ENCODE measurements at regions not wholly inside any gene's neighbourhood (a gene's known extent, or its start where the extent isn't known, plus 50 kb on each side); places are given as distances from the start of the nearest gene placed in this dataset.
"Not testable (repeated sequence)": the region's sequence is repeated elsewhere in the genome, so short reads cannot be mapped to it uniquely, and the experiment has no call there.

GRCh38 chr14:55848964-55849363 lies 269.0 kb downstream of the KTN1 start:
- no peak for DNase-seq

- DNase-seq: no peak
These were observed 268.4 kb upstream of the PELI2 start for GRCh38 chr14:55849833-55850232.

DNA sequence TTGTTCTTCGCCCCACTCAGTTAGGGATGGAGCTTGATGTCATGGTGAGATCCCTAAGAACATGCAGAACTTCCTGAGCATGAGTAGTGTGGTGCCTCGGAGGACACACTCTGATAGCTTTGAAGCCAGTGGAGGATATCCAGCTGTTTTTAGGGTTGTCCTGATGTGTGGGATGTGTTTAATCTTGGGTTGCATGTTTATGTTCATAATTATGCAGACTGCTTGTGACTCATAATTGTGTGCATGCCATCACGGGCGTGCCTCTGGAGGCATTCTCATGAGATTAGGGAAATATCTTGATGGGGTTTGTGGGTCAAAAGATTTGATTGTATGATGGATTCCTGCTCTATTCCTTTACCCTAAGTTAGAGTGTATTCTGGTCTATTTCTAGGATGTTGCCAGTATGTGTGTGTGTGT lies 267.4 kb upstream of the PELI2 start:
- DNase-seq: no peak

DNA sequence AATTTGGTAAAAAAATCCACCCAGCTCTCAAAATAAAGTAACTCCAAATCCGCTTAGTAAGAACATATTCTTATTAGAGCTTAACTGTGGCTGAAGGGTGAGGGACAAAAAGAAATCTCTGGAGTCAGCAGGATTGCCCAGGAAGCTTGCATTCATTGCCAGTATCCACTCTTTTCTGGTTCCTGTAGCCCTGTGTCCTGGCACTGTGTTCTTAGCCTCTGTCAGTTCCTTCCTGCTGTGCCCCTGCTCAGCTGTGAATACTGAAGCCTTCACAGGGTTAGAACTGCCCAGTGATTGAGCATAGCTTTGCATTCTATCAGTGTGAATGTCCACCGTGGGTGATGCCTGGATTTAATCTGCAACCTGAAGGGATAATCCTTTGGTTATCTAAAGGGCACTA lies 266.9 kb upstream of the PELI2 start:
- DNase-seq: no peak

- no peak for DNase-seq
These were observed 266.2 kb upstream of the PELI2 start for GRCh38 chr14:55851961-55852360.

GRCh38 chr14:55855751-55856150 lies 262.5 kb upstream of the PELI2 start:
- DNase-seq: no peak

DNA sequence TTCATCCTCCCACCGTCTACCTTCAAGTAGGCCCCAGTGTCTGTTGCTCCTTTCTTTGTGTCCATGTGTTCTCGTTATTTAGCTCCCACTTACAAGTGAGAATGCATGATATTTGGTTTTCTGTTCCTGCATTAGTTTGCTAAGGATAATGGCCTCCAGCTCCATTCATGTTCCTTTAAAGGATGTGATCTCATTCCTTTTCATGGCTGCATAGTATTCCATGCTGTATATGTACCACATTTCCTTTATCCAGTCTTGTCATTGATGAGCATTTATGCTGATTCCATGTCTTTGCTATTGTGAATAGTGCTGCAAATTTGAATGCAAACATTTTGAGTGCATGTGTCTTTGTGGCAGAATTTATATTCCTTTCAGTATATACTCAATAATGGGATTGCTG lies 259.6 kb upstream of the PELI2 start:
- no peak for DNase-seq

DNA sequence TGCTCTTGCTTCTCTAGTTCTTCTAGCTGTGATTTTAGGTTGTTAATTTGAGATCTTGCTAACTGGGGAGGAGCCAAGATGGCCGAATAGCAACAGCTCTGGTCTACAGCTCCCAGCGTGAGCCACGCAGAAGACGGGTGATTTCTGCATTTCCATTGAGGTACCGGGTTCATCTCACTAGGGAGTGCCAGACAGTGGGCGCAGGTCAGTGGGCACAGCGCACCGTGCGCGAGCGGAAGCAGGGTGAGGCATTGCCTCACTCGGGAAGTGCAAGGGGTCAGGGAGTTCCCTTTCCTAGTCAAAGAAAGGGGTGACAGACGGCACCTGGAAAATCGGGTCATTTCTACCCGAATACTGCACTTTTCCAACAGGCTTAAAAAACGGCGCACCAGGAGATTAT lies 256.6 kb upstream of the PELI2 start:
- not testable (repeated sequence) for DNase-seq

DNA sequence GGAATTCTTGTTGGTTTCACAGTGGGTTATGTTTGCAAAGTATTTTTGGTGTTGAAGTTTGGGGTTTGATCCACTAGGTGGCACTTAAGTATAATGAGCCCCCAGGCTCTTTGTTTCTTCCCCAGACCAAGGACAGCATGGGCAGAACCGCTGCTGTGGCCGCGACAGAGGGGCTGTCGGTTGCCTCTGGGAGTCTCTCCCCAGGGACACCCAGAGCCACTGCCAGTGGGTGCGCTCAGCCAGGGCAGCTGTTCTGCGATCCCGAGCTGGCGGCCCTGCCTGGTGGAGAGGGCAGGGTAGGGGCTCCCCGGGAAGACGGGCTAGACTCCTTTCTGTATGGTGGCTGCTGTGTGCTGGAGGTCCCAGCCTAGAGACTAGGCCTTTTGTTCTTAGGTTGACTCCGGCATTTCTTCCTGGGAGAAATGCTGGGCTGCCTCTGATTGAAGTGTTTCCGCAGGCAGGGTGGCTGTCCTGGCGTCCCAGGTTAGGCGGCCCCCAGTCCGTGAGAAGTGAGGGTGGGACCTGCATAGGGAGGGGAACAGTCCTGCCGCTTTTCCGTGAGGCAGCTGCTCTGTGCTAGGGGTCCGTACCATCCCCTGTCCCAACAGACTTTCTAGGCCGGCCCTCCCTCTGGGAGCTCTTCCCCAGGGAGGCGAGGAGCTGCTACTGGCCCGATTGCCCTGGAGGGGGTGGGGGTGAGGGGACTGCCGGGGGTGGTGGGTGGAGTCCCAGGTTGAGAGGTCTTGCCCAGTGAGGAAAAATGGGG lies 253.1 kb upstream of the PELI2 start:
- no peak for DNase-seq

- DNase-seq: no peak
These were observed 250.9 kb upstream of the PELI2 start for GRCh38 chr14:55867311-55867710.

DNA sequence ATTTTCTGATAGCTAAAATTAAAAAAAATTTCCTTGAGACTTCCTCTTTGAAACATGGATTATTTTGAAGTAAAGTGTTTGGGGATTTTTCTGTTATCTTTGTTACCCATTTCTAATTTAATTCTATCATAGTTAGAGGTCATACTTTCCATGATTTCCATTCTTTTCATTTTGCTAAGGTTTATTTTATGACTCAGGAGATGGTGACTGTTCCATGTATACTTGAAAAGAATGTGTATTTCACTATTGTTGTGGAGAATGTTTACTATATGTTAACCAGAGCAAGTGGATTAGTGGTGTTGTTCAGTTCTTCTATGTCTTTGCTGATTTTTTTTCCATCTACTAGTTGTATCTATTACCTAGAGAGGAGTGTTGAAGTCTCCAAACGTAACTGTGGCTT lies 250.5 kb upstream of the PELI2 start:
- DNase-seq: no peak

GRCh38 chr14:55869397-55870049 lies 248.7 kb upstream of the PELI2 start:
- DNase-seq: no peak

- DNase-seq: no peak
These were observed 245.0 kb upstream of the PELI2 start for GRCh38 chr14:55873169-55873568.

DNA sequence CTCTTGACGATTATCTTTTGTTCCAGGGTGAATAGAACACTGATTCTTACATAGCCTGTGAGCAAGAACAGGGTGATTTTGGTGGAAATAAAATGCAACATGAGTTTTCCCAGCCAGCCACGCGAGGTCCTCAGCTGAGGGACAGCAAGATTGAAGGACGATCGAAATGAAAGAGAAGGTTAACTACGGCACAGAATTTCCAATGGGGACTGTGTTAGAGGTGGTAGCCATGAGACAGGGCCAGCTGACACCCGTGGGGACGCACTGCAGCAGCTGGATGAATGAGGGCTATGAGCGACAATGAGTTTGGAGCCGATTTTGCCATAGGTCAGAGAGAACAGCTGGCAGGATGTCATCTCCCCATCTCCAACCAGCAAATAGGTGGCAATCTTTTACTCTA lies 243.4 kb upstream of the PELI2 start:
- DNase-seq: no peak

- no peak for DNase-seq
These were observed 240.3 kb upstream of the PELI2 start for GRCh38 chr14:55877942-55878341.

- no peak for DNase-seq
These were observed 236.5 kb upstream of the PELI2 start for GRCh38 chr14:55881577-55882241.

- DNase-seq: no peak
These were observed 233.4 kb upstream of the PELI2 start for GRCh38 chr14:55884819-55885218.

- DNase-seq: no peak
These were observed 229.1 kb upstream of the PELI2 start for GRCh38 chr14:55889124-55889523.

DNA sequence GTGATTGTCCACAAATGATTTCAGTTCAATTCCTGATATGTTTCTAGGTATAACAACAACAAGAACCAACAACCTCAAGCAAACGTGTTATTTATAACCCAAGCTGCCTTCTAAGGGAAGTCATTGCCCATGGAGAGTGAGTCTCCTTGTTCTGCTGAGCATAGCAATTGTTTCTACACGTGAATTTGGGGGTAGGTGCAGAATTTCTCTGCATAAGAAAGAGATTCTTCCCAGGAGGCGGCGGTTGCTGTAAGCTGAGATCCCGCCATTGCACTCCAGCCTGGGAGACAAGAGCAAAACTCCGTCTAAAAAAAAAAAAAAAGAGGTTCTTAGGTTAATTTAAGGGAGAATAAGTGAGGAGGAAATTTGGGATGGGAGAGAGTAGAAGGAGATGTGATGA lies 226.5 kb upstream of the PELI2 start:
- no peak for DNase-seq

DNA sequence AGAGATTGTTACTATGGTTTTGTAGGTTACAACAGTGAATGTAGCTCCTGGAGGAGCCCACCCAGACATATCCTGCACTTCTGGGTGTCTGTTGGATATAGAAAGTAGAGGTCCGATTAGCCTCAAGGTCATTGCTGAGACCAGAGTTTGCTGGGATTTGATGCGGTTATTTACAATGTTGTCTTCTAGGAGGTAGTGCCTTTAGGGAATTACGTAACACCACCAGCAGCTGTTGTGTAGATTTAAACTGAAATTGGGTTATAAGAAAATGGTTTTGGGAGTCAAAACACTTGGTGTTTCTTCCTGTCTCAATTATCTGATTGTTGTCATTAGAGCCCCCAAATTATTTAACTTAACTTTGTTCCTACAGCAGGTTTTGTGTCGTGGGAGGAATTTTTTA lies 225.3 kb upstream of the PELI2 start:
- no peak for DNase-seq

DNA sequence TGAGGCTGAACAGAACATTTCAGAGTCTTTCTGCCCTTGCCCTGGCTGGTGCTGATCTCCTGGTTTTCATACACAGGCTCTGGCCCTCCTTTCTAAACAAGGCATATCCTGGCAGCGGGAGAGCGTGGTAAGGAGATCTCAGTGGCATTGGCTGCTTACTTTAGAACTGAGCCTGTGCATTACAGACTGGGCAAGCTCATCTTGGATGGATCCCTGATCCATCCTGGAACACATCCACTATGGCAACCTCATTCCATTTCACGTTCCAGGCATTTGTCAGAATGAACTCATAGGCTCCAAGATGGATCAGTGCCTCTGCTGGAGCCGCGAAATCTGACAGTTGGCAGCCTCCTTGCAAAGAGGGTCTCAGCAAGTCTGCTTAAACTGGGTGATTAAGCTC lies 224.5 kb upstream of the PELI2 start:
- no peak for DNase-seq

GRCh38 chr14:55897031-55897430 lies 221.2 kb upstream of the PELI2 start:
- DNase-seq: no peak

DNA sequence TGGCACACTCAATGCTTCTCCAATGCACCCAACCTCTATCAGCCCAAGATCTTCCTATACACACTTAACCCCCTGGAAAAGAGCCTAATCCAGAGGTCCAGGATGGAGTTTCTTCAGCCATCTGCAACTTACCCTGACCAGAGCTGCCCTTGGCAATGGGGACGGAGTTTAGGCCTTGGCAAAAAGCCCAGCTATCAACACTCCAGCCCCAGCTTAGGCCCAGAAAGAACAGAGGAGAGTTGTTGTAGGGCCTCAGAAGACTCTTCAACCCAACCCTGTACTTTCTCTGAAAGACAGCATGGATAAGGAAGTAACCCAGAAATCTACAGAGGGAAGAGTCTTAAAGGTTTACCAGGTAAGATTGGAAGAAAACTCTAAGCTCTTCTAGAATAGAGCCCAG lies 219.3 kb upstream of the PELI2 start:
- no peak for DNase-seq

DNA sequence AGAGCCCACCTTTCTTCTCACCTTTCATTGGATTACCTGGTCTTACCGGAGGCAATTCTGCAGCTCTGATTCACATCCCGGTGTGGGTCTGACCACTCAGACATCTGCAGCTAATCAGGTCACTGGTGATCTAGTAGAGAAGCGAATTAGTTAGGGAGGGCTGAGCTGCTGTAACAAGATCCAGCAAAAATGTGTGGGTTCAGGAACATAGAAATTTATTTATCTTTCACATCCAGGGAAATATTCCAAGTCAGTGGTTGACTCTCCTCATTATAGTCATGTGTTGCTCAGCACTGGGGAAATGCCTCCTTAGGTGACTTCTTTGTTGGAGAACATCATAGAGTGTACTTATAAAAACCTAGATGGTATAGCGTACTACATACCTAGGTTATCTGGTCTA lies 218.7 kb upstream of the PELI2 start:
- DNase-seq: no peak
